GM21367 (cell line): ENCODE measurements at regions not wholly inside any gene's neighbourhood (a gene's known extent, or its start where the extent isn't known, plus 50 kb on each side); places are given as distances from the start of the nearest gene placed in this dataset.

Experiments
- ATAC-seq: cut with Tn5 transposase; IDR thresholded peaks from one replicate; pipeline ENCODE4 v1.9.1; 2021; ENCODE audit not compliant: unreplicated experiment

- ATAC-seq: no peak
Observed at GRCh38 chr1:175894581-175894980, 151.2 kb upstream of the TNR start.

GRCh38 chr1:175893192-175893591 lies 149.8 kb upstream of the TNR start:
- no peak for ATAC-seq

- ATAC-seq: no peak
Observed at GRCh38 chr1:175892686-175893085, 149.3 kb upstream of the TNR start.

GRCh38 chr1:175891783-175892309 lies 148.5 kb upstream of the TNR start:
- ATAC-seq: no peak

- ATAC-seq: no peak
Observed at GRCh38 chr1:175890958-175891357, 147.6 kb upstream of the TNR start.

GRCh38 chr1:175889848-175890247 lies 146.5 kb upstream of the TNR start:
- ATAC-seq: no peak

GRCh38 chr1:175888996-175889395 lies 145.6 kb upstream of the TNR start:
- ATAC-seq: no peak

- ATAC-seq: peak; percentile 94
Observed at GRCh38 chr1:175887981-175888428, 144.6 kb upstream of the TNR start.

- no peak for ATAC-seq
Observed at GRCh38 chr1:175887521-175887920, 144.1 kb upstream of the TNR start.

- no peak for ATAC-seq
Observed at GRCh38 chr1:175885326-175885725, 141.9 kb upstream of the TNR start.

GRCh38 chr1:175884369-175884768 lies 141.0 kb upstream of the TNR start:
- no peak for ATAC-seq

- no peak for ATAC-seq
Observed at GRCh38 chr1:175882192-175882591, 138.8 kb upstream of the TNR start.

- ATAC-seq: no peak
Observed at GRCh38 chr1:175881246-175881976, 138.0 kb upstream of the TNR start.

- no peak for ATAC-seq
Observed at GRCh38 chr1:175878775-175879174, 135.4 kb upstream of the TNR start.

- ATAC-seq: no peak
Observed at GRCh38 chr1:175877939-175878737, 134.7 kb upstream of the TNR start.

GRCh38 chr1:175875556-175875955 lies 132.2 kb upstream of the TNR start:
- ATAC-seq: no peak

GRCh38 chr1:175874081-175874480 lies 130.7 kb upstream of the TNR start:
- ATAC-seq: no peak

GRCh38 chr1:175873290-175873935 lies 130.0 kb upstream of the TNR start:
- peak; percentile 56 for ATAC-seq

GRCh38 chr1:175872588-175872987 lies 129.2 kb upstream of the TNR start:
- ATAC-seq: no peak

- no peak for ATAC-seq
Observed at GRCh38 chr1:175871647-175872046, 128.3 kb upstream of the TNR start.

- ATAC-seq: no peak
Observed at GRCh38 chr1:175870217-175870616, 126.8 kb upstream of the TNR start.

- no peak for ATAC-seq
Observed at GRCh38 chr1:175866776-175867175, 123.4 kb upstream of the TNR start.
